ENCODE measurements at regions not wholly inside any gene's neighbourhood (a gene's known extent, or its start where the extent isn't known, plus 50 kb on each side); places are given as distances from the start of the nearest gene placed in this dataset.

- no peak for TF ChIP-seq SUZ12 (IDR thresholded peaks at IDR 0.05; ENCODE audit: low read length)
Observed at GRCh38 chr14:51585055-51585454, 66.7 kb upstream of the FRMD6 start (continued).

Measured in H1 (cell line).